Liver (tissue), 8 donors: ENCODE measurements at regions not wholly inside any gene's neighbourhood (a gene's known extent, or its start where the extent isn't known, plus 50 kb on each side); places are given as distances from the start of the nearest gene placed in this dataset.

ENCODE experiments used
- DNase-seq: peaks from one replicate; pipeline ENCODE4 v3.0.0-alpha.2; 2017; ENCODE audit warnings: low spot score
- H3K27ac ChIP-seq, 2 donors: one replicate each; pipeline ENCODE4 v1.7.0; 2013; ENCODE audit warnings: inconsistent platforms in 2 of 2, low read length in 2 of 2, control low read depth in 1 of 2, low read depth in 1 of 2, mild to moderate bottlenecking in 1 of 2
- H3K27me3 ChIP-seq, 4 donors: one replicate each; pipeline versions ENCODE4 v1.6.1 to v1.7.0; 2013; ENCODE audit warnings: low read length in 3 of 4, inconsistent platforms in 1 of 4, mild to moderate bottlenecking in 1 of 4, moderate library complexity in 1 of 4; ENCODE audit not compliant: control insufficient read depth in 4 of 4, insufficient read depth in 4 of 4
- H3K36me3 ChIP-seq, 4 donors: one replicate each; pipeline versions ENCODE4 v1.6.1 to v1.7.0; 2013; ENCODE audit warnings: low read length in 3 of 4, mild to moderate bottlenecking in 3 of 4, low read depth in 1 of 4, moderate library complexity in 1 of 4; ENCODE audit not compliant: control insufficient read depth in 4 of 4, insufficient read depth in 3 of 4
- H3K4me1 ChIP-seq, 4 donors: one replicate each; pipeline versions ENCODE4 v1.6.1 to v1.7.0; 2013; ENCODE audit warnings: low read length in 3 of 4, mild to moderate bottlenecking in 3 of 4, moderate library complexity in 1 of 4; ENCODE audit not compliant: control insufficient read depth in 4 of 4, insufficient read depth in 4 of 4
- H3K4me3 ChIP-seq, 3 donors: one replicate each; pipeline versions ENCODE4 v1.6.1 to v1.7.0; 2013; ENCODE audit warnings: low read length in 3 of 3, control low read depth in 1 of 3, low read depth in 1 of 3, mild to moderate bottlenecking in 1 of 3
- H3K9ac ChIP-seq, 2 donors: one replicate each; pipeline ENCODE4 v1.7.0; 2013; ENCODE audit warnings: low read length in 2 of 2, mild to moderate bottlenecking in 2 of 2, moderate library complexity in 2 of 2, control low read depth in 1 of 2, low read depth in 1 of 2
- H3K9me3 ChIP-seq, 4 donors: one replicate each; pipeline versions ENCODE4 v1.6.1 to v1.7.0; 2013; ENCODE audit warnings: low read length in 3 of 4; ENCODE audit not compliant: control insufficient read depth in 4 of 4
- EGR1 ChIP-seq, 2 donors: IDR thresholded peaks; 2 replicates each; pipeline ENCODE4 v1.6.1; 2016 to 2018; ENCODE audit warnings: antibody characterized with exemption in 2 of 2, low read depth in 2 of 2
- FOXA1 ChIP-seq: IDR thresholded peaks from 2 replicates; pipeline ENCODE4 v1.6.1; 2016; ENCODE audit warnings: antibody characterized with exemption
- FOXA2 ChIP-seq: IDR thresholded peaks from 2 replicates; pipeline ENCODE4 v1.6.1; 2016; ENCODE audit warnings: antibody characterized with exemption
- HNF4A ChIP-seq, 2 donors: conservative IDR thresholded peaks; 2 replicates each; pipeline ENCODE4 v1.6.1; 2016; ENCODE audit warnings: antibody characterized with exemption in 2 of 2, mild to moderate bottlenecking in 2 of 2
- HNF4G ChIP-seq: IDR thresholded peaks from 2 replicates; pipeline ENCODE4 v1.6.1; 2016; ENCODE audit warnings: antibody characterized with exemption
- JUND ChIP-seq, 2 donors: IDR thresholded peaks; 2 replicates each; pipeline ENCODE4 v1.6.1; 2016; ENCODE audit warnings: antibody characterized with exemption in 2 of 2
- RAD21 ChIP-seq, 2 donors: IDR thresholded peaks; 2 replicates each; pipeline ENCODE4 v1.6.1; 2016; ENCODE audit warnings: antibody characterized with exemption in 2 of 2, mild to moderate bottlenecking in 2 of 2
- RXRA ChIP-seq, 2 donors: IDR thresholded peaks; 2 replicates each; pipeline ENCODE4 v1.6.1; 2017 to 2018; ENCODE audit warnings: antibody characterized with exemption in 2 of 2, mild to moderate bottlenecking in 1 of 2
- SP1 ChIP-seq: IDR thresholded peaks from 2 replicates; pipeline ENCODE4 v1.6.1; 2018; ENCODE audit warnings: antibody characterized with exemption, mild to moderate bottlenecking
- TAF1 ChIP-seq: conservative IDR thresholded peaks from 2 replicates; pipeline ENCODE4 v1.6.1; 2016; ENCODE audit warnings: antibody characterized with exemption, mild to moderate bottlenecking
- YY1 ChIP-seq: IDR thresholded peaks from 2 replicates; pipeline ENCODE4 v1.6.1; 2016; ENCODE audit warnings: antibody characterized with exemption, mild to moderate bottlenecking
- WGBS: extraction: QIAGEN DNeasy Blood & Tissue Kit; methylation state at CpG from one replicate; pipeline ENCODE4 v1.1.7; 2013; 5-methylcytosine and 5-hydroxymethylcytosine counted together
- TF ChIP-seq, protein P1 (sequence below): IDR thresholded peaks from 2 replicates; pipeline ENCODE4 v1.6.1; 2016; ENCODE audit warnings: antibody characterized with exemption
- TF ChIP-seq, protein P2 (sequence below): IDR thresholded peaks from 2 replicates; pipeline ENCODE4 v1.6.1; 2016; ENCODE audit warnings: antibody characterized with exemption
- TF ChIP-seq, protein P3 (sequence below): IDR thresholded peaks from 2 replicates; pipeline ENCODE4 v1.6.1; 2016; ENCODE audit warnings: antibody characterized with exemption, mild to moderate bottlenecking
- TF ChIP-seq, protein P4 (sequence below): IDR thresholded peaks from 2 replicates; pipeline ENCODE4 v1.6.1; 2016; ENCODE audit warnings: antibody characterized with exemption
- TF ChIP-seq, protein P5 (sequence below): fragments of 150-350 bp; IDR thresholded peaks from 2 replicates; pipeline ENCODE4 v1.5.1; 2017; ENCODE audit warnings: improper control_type of control experiment, low read depth, low read length; ENCODE audit not compliant: missing input control
- donor health status: healthy.
- donor health status: healthy.
- donor health status: healthy.
- donor health status: healthy.
- donor health status: healthy.

DNA sequence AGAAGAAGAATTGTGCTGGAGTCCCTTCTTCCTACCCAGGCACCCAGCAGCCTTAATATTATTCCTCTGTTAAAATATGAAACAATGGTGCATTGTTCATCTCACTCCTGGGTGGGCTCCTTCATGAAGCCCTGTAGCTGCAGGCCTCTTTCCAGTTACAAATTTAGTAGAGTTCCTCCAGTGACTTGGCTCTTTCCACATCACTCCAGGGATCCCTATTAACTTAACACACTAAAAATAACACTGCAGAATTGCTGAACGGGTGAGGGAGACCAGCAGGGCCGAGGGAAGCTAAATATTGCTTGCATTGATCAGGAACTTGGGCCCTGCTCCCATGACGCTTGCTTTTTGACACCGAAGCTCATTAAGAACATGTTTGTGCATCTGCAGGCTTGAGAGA, 142.3 kb downstream of the PDCD6IP start:
- 63% methylated on average over 4 of the region's 4 CpGs for WGBS
- TF ChIP-seq EGR1 (IDR thresholded peaks at IDR 0.05; ENCODE audit: low read depth in 2 of 2): no peak
- TF ChIP-seq, protein P1, sequence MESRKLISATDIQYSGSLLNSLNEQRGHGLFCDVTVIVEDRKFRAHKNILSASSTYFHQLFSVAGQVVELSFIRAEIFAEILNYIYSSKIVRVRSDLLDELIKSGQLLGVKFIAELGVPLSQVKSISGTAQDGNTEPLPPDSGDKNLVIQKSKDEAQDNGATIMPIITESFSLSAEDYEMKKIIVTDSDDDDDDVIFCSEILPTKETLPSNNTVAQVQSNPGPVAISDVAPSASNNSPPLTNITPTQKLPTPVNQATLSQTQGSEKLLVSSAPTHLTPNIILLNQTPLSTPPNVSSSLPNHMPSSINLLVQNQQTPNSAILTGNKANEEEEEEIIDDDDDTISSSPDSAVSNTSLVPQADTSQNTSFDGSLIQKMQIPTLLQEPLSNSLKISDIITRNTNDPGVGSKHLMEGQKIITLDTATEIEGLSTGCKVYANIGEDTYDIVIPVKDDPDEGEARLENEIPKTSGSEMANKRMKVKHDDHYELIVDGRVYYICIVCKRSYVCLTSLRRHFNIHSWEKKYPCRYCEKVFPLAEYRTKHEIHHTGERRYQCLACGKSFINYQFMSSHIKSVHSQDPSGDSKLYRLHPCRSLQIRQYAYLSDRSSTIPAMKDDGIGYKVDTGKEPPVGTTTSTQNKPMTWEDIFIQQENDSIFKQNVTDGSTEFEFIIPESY: no peak
- TF ChIP-seq SP1: no peak
- TF ChIP-seq, protein P2, sequence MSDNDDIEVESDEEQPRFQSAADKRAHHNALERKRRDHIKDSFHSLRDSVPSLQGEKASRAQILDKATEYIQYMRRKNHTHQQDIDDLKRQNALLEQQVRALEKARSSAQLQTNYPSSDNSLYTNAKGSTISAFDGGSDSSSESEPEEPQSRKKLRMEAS: no peak
- TF ChIP-seq YY1: no peak
- no peak for TF ChIP-seq RXRA (IDR thresholded peaks at IDR 0.05)
- no peak for TF ChIP-seq RAD21 (IDR thresholded peaks at IDR 0.05)
- TF ChIP-seq HNF4A (conservative IDR thresholded peaks at IDR 0.05): no peak
- no peak for TF ChIP-seq JUND (IDR thresholded peaks at IDR 0.05)
- TF ChIP-seq, protein P3, sequence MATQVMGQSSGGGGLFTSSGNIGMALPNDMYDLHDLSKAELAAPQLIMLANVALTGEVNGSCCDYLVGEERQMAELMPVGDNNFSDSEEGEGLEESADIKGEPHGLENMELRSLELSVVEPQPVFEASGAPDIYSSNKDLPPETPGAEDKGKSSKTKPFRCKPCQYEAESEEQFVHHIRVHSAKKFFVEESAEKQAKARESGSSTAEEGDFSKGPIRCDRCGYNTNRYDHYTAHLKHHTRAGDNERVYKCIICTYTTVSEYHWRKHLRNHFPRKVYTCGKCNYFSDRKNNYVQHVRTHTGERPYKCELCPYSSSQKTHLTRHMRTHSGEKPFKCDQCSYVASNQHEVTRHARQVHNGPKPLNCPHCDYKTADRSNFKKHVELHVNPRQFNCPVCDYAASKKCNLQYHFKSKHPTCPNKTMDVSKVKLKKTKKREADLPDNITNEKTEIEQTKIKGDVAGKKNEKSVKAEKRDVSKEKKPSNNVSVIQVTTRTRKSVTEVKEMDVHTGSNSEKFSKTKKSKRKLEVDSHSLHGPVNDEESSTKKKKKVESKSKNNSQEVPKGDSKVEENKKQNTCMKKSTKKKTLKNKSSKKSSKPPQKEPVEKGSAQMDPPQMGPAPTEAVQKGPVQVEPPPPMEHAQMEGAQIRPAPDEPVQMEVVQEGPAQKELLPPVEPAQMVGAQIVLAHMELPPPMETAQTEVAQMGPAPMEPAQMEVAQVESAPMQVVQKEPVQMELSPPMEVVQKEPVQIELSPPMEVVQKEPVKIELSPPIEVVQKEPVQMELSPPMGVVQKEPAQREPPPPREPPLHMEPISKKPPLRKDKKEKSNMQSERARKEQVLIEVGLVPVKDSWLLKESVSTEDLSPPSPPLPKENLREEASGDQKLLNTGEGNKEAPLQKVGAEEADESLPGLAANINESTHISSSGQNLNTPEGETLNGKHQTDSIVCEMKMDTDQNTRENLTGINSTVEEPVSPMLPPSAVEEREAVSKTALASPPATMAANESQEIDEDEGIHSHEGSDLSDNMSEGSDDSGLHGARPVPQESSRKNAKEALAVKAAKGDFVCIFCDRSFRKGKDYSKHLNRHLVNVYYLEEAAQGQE: no peak
- H3K4me3 ChIP-seq: no peak overlapping the region
- H3K36me3 ChIP-seq: no peaks in the 10 kb centered on the region
- peaks cover 0 to 3% (median 0%) of the 10 kb centered on the region in 4 donors for H3K27me3 ChIP-seq
- H3K4me1 ChIP-seq: no peaks in the 10 kb centered on the region
- no peak for DNase-seq
- H3K9ac ChIP-seq: no peak overlapping the region
- no peaks in the 10 kb centered on the region for H3K9me3 ChIP-seq
- no peak overlapping the region for H3K27ac ChIP-seq

DNA sequence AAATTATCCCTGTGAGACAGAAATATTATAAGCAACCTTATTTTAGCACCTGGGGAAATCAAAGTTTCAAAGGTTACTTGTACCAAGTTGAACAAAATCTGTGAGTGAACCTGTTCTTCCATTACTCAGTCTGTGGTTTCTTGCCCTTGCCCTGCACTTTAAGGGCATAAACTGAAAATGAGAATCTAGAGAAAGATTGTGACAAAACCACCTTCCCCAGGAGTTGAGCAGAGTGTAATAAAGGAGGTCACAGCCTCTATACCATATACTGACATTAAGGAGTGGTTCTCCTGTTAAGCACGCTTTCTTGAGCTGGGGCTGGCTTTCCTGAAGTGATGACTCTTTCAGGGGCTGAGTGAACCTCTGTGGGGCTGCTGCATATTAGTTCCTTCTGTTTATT, 143.4 kb downstream of the PDCD6IP start:
- no peaks in the 10 kb centered on the region for H3K9me3 ChIP-seq
- no peak overlapping the region for H3K4me3 ChIP-seq
- H3K36me3 ChIP-seq: no peaks in the 10 kb centered on the region
- TF ChIP-seq EGR1 (IDR thresholded peaks at IDR 0.05; ENCODE audit: low read depth in 2 of 2) (no peak), FOXA1 (no peak), JUND (IDR thresholded peaks at IDR 0.05) (no peak), HNF4G (no peak), TAF1 (no peak), FOXA2 (no peak), RXRA (IDR thresholded peaks at IDR 0.05) (no peak), SP1 (no peak)
- TF ChIP-seq, protein P4, sequence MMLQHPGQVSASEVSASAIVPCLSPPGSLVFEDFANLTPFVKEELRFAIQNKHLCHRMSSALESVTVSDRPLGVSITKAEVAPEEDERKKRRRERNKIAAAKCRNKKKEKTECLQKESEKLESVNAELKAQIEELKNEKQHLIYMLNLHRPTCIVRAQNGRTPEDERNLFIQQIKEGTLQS: no peak
- TF ChIP-seq, protein P3: no peak
- TF ChIP-seq, protein P5, sequence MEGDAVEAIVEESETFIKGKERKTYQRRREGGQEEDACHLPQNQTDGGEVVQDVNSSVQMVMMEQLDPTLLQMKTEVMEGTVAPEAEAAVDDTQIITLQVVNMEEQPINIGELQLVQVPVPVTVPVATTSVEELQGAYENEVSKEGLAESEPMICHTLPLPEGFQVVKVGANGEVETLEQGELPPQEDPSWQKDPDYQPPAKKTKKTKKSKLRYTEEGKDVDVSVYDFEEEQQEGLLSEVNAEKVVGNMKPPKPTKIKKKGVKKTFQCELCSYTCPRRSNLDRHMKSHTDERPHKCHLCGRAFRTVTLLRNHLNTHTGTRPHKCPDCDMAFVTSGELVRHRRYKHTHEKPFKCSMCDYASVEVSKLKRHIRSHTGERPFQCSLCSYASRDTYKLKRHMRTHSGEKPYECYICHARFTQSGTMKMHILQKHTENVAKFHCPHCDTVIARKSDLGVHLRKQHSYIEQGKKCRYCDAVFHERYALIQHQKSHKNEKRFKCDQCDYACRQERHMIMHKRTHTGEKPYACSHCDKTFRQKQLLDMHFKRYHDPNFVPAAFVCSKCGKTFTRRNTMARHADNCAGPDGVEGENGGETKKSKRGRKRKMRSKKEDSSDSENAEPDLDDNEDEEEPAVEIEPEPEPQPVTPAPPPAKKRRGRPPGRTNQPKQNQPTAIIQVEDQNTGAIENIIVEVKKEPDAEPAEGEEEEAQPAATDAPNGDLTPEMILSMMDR: no peak
- TF ChIP-seq, protein P1: no peak
- no peak for DNase-seq
- H3K27me3 ChIP-seq: peaks cover 0 to 3% (median 0%) of the 10 kb centered on the region in 4 donors
- WGBS: 84% methylated on average over 1 of the region's 1 CpG
- no peaks in the 10 kb centered on the region for H3K4me1 ChIP-seq
- H3K9ac ChIP-seq: no peak overlapping the region
- H3K27ac ChIP-seq: no peak overlapping the region
